ENCODE measurements at regions not wholly inside any gene's neighbourhood (a gene's known extent, or its start where the extent isn't known, plus 50 kb on each side); places are given as distances from the start of the nearest gene placed in this dataset.

DNA sequence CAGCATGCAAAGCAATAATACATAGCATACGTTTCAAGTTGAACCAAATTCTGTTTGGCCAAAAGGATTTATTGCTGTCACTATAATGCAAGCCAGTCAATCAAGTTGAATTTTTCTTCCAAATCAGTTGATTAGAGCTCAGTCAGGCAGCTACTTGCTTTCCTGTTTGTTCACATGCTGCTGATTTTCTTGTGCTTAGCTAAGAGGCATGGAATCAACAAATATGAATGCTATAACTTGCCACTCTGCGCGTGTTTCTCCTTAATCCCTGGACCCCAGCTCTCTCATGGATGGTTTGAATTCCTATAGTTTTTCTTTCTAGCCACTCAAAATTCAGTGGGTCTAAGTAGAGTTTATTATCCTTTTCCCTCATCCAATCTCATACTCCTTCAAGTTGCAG is 311.3 kb downstream of the KLF5 start:
- 89% methylated on average over 1 of the region's 3 CpGs for WGBS (ENCODE audit: insufficient coverage)
- Mint-ChIP-seq H3K27me3 (ENCODE audit: low read depth in 3 of 3) (peaks cover 0 to 2% (median 0%) of the 10 kb centered on the region in 3 donors), H3K4me1 (no peaks in the 10 kb centered on the region), H3K27ac (no peak overlapping the region), H3K4me3 (no peak overlapping the region), H3K9me3 (peaks cover 2 to 6% (median 3%) of the 10 kb centered on the region in 7 donors), H3K36me3 (no peaks in the 10 kb centered on the region)
- no peak for TF ChIP-seq CTCF (IDR thresholded peaks at IDR 0.05)
- Histone ChIP-seq H3K27me3 (ENCODE audit: control insufficient read depth in 2 of 2, insufficient read depth in 2 of 2, low read length in 2 of 2) (no peaks in the 10 kb centered on the region), H3K27ac (ENCODE audit: low read depth in 1 of 2, low read length in 2 of 2) (no peak overlapping the region), H3K4me3 (replicated peaks in 1 of 3; ENCODE audit: low read depth in 2 of 3, low read length in 3 of 3) (no peak overlapping the region), H3K9me3 (replicated peaks in 1 of 2; ENCODE audit: control insufficient read depth in 1 of 2, insufficient read depth in 1 of 2, low read length in 2 of 2) (peaks cover 0 to 8% of the 10 kb centered on the region in 2 donors), H3K79me2 (ENCODE audit: insufficient read depth, low read length) (no peaks in the 10 kb centered on the region), H3K4me1 (ENCODE audit: control insufficient read depth in 1 of 2, insufficient read depth in 2 of 2, low read length in 2 of 2) (no peaks in the 10 kb centered on the region), H3K4me2 (replicated peaks; ENCODE audit: extremely low read depth, low read length, poor library complexity, severe bottlenecking) (no peak overlapping the region), H4K20me1 (ENCODE audit: insufficient read depth, low read length) (no peaks in the 10 kb centered on the region), H2AFZ (ENCODE audit: insufficient read depth, low read depth, low read length, poor library complexity, severe bottlenecking) (no peak overlapping the region), H3K9ac (ENCODE audit: insufficient read depth, low read length, poor library complexity, severe bottlenecking) (no peak overlapping the region), H3K36me3 (replicated peaks in 1 of 2; ENCODE audit: control insufficient read depth in 1 of 2, insufficient read depth in 2 of 2, low read length in 2 of 2) (no peaks in the 10 kb centered on the region)
- intact Hi-C loops (cut with micrococcal nuclease), result no loop called here
- no peak for DNase-seq

GRCh38 chr13:73369095-73369494 is 310.3 kb downstream of the KLF5 start:
- no peak overlapping the region for H3K4me2 ChIP-seq (replicated peaks; ENCODE audit: extremely low read depth, low read length, poor library complexity, severe bottlenecking)
- intact Hi-C loops (cut with micrococcal nuclease), result no loop called here
- H3K4me3 Mint-ChIP-seq, result no peak overlapping the region

More at GRCh38 chr13:73369095-73369494, 310.3 kb downstream of the KLF5 start:
- H3K36me3 ChIP-seq (replicated peaks in 1 of 2; ENCODE audit: control insufficient read depth in 1 of 2, insufficient read depth in 2 of 2, low read length in 2 of 2), result no peaks in the 10 kb centered on the region
- H3K27me3 ChIP-seq (ENCODE audit: control insufficient read depth in 2 of 2, insufficient read depth in 2 of 2, low read length in 2 of 2), result no peaks in the 10 kb centered on the region
- no peaks in the 10 kb centered on the region for H3K79me2 ChIP-seq (ENCODE audit: insufficient read depth, low read length)
- no peak overlapping the region for H3K27ac ChIP-seq (ENCODE audit: low read depth in 1 of 2, low read length in 2 of 2)
- H3K9ac ChIP-seq (ENCODE audit: insufficient read depth, low read length, poor library complexity, severe bottlenecking), result no peak overlapping the region
- no peak overlapping the region for H3K4me3 ChIP-seq (replicated peaks in 1 of 3; ENCODE audit: low read depth in 2 of 3, low read length in 3 of 3)
- Mint-ChIP-seq H3K27ac (no peak overlapping the region), H3K36me3 (no peaks in the 10 kb centered on the region), H3K27me3 (ENCODE audit: low read depth in 3 of 3) (peaks cover 0 to 2% (median 0%) of the 10 kb centered on the region in 3 donors), H3K9me3 (peaks cover 2 to 6% (median 3%) of the 10 kb centered on the region in 7 donors), H3K4me1 (no peaks in the 10 kb centered on the region)
- no peaks in the 10 kb centered on the region for H3K4me1 ChIP-seq (ENCODE audit: control insufficient read depth in 1 of 2, insufficient read depth in 2 of 2, low read length in 2 of 2)
- H2AFZ ChIP-seq (ENCODE audit: insufficient read depth, low read depth, low read length, poor library complexity, severe bottlenecking), result no peak overlapping the region
- no peaks in the 10 kb centered on the region for H4K20me1 ChIP-seq (ENCODE audit: insufficient read depth, low read length)
- 100% methylated on average over 2 of the region's 2 CpGs for WGBS (ENCODE audit: insufficient coverage)
- DNase-seq, result no peak
- TF ChIP-seq CTCF (IDR thresholded peaks at IDR 0.05), result no peak
- peaks cover 0 to 8% of the 10 kb centered on the region in 2 donors for H3K9me3 ChIP-seq (replicated peaks in 1 of 2; ENCODE audit: control insufficient read depth in 1 of 2, insufficient read depth in 1 of 2, low read length in 2 of 2)

Data from CD14-positive monocyte (primary cell).